ENCODE measurements at regions not wholly inside any gene's neighbourhood (a gene's known extent, or its start where the extent isn't known, plus 50 kb on each side); places are given as distances from the start of the nearest gene placed in this dataset.
"Not testable (repeated sequence)": the region's sequence is repeated elsewhere in the genome, so short reads cannot be mapped to it uniquely, and the experiment has no call there.

- DNase-seq (ENCODE audit: low spot score) = no peak
Measured at GRCh38 chr1:194028002-194028401, 841.6 kb upstream of the B3GALT2 start.

GRCh38 chr1:194026422-194026821 is 840.0 kb upstream of the B3GALT2 start:
- Histone ChIP-seq H3K4me3 (no peak overlapping the region), H3K27ac (no peak overlapping the region)
- no peak for DNase-seq (ENCODE audit: low spot score)
- no peak for TF ChIP-seq CTCF (IDR thresholded peaks at IDR 0.05)

More at GRCh38 chr1:194028002-194028401, 841.6 kb upstream of the B3GALT2 start:
- Histone ChIP-seq H3K27ac (no peak overlapping the region), H3K4me3 (no peak overlapping the region)
- no peak for TF ChIP-seq CTCF (IDR thresholded peaks at IDR 0.05)

GRCh38 chr1:194024659-194025058 is 838.2 kb upstream of the B3GALT2 start:
- no peak for DNase-seq (ENCODE audit: low spot score)
- Histone ChIP-seq H3K27ac (no peak overlapping the region), H3K4me3 (no peak overlapping the region)
- no peak for TF ChIP-seq CTCF (IDR thresholded peaks at IDR 0.05)

GRCh38 chr1:194014014-194014413 is 827.6 kb upstream of the B3GALT2 start:
- TF ChIP-seq CTCF (IDR thresholded peaks at IDR 0.05) = no peak
- Histone ChIP-seq H3K27ac (no peak overlapping the region), H3K4me3 (no peak overlapping the region)
- DNase-seq (ENCODE audit: low spot score) = no peak

GRCh38 chr1:194013561-194013960 is 827.1 kb upstream of the B3GALT2 start:
- TF ChIP-seq CTCF (IDR thresholded peaks at IDR 0.05) = no peak
- DNase-seq (ENCODE audit: low spot score) = no peak
- Histone ChIP-seq H3K4me3 (no peak overlapping the region), H3K27ac (no peak overlapping the region)

GRCh38 chr1:194004146-194004545 is 817.7 kb upstream of the B3GALT2 start:
- no peak overlapping the region for H3K27ac ChIP-seq
- TF ChIP-seq CTCF (IDR thresholded peaks at IDR 0.05) = no peak
- no peak overlapping the region for H3K4me3 ChIP-seq
- no peak for DNase-seq (ENCODE audit: low spot score)

GRCh38 chr1:194001726-194002350 is 815.4 kb upstream of the B3GALT2 start:
- not testable (repeated sequence) for H3K27ac ChIP-seq; H3K4me3 ChIP-seq; DNase-seq (ENCODE audit: low spot score)
